A549 (cell line): ENCODE measurements at regions not wholly inside any gene's neighbourhood (a gene's known extent, or its start where the extent isn't known, plus 50 kb on each side); places are given as distances from the start of the nearest gene placed in this dataset.

Experiments
- CTCF ChIP-seq: fragments of >200 bp; sonication (Bioruptor Twin); formaldehyde crosslinking; IDR thresholded peaks from 3 replicates; pipeline ENCODE4 v1.5.1; 2016
- EP300 ChIP-seq, 2 experiments: fragments of >200 bp; sonication (Bioruptor Twin); formaldehyde crosslinking; IDR thresholded peaks; 2 replicates in 1 of 2; 3 replicates in 1 of 2; pipeline ENCODE4 v1.6.1; 2016 to 2017
- HDAC2 ChIP-seq: fragments of 200-600 bp; sonication (generic); IDR thresholded peaks from 2 replicates; pipeline ENCODE4 v1.6.1; 2016
- HOXA7 ChIP-seq: fragments of 250-450 bp; sonication (Bioruptor Pico); IDR thresholded peaks from 2 replicates; pipeline ENCODE4 v1.5.0; 2020; ENCODE audit warnings: mild to moderate bottlenecking, moderate library complexity
- MAX ChIP-seq: IDR thresholded peaks from 2 replicates; pipeline ENCODE4 v1.6.1; 2012
- RCOR1 ChIP-seq: fragments of 150-350 bp; IDR thresholded peaks from 2 replicates; pipeline ENCODE4 v1.6.1; 2014; ENCODE audit warnings: antibody characterized with exemption, low read length, low read depth

GRCh38 chr3:16670191-16670590 lies 65.0 kb upstream of the DAZL start:
- no peak for TF ChIP-seq RCOR1
- no peak for TF ChIP-seq HDAC2
- no peak for TF ChIP-seq CTCF
- TF ChIP-seq EP300 (IDR thresholded peaks at IDR 0.05): no peak
- no peak for TF ChIP-seq MAX
- TF ChIP-seq HOXA7: no peak
